Fibroblast of lung (primary cell): ENCODE measurements at regions not wholly inside any gene's neighbourhood (a gene's known extent, or its start where the extent isn't known, plus 50 kb on each side); places are given as distances from the start of the nearest gene placed in this dataset.

Experiments used
- CTCF ChIP-seq, 2 donors: IDR thresholded peaks in 1 of 2; conservative IDR thresholded peaks in 1 of 2; 1 replicate in 1 of 2; 2 replicates in 1 of 2; pipeline ENCODE4 v1.5.1; 2011 to 2012; ENCODE audit warnings: low read length in 2 of 2, control low read depth in 1 of 2, inconsistent platforms in 1 of 2, low read depth in 1 of 2, mild to moderate bottlenecking in 1 of 2
- EZH2 ChIP-seq: IDR thresholded peaks from 2 replicates; pipeline ENCODE4 v1.5.1; 2012; ENCODE audit warnings: low read length, control low read depth, mild to moderate bottlenecking; ENCODE audit errors: missing control alignments

GRCh38 chr5:114055318-114056184 lies 306.3 kb upstream of the KCNN2 start:
- no peak for TF ChIP-seq CTCF (conservative IDR thresholded peaks at IDR 0.05 in 1 of 2, IDR thresholded peaks at IDR 0.05 in 1 of 2; ENCODE audit: low read depth in 1 of 2, low read length in 2 of 2)
- TF ChIP-seq EZH2 = no peak
